ENCODE measurements at regions not wholly inside any gene's neighbourhood (a gene's known extent, or its start where the extent isn't known, plus 50 kb on each side); places are given as distances from the start of the nearest gene placed in this dataset.

DNA sequence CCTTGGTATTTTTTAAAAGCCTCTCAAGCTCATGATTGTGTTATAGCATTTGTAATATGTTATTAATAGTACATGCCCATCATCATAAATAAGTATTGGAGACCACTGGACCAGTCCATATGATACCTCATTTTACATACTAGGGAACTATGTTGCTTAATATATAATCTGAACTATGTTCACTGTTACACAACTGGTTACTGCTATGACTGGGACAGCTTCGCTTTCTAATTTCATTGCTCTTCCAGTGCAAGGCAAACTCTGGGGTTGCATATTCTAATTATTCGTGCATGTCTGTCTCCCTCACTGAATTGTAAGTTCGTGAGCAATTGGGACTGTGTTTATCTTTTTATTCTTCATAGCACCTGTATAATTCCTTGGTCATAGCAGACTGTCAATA, 330.5 kb downstream of the RAPGEF2 start:
- H3K27ac ChIP-seq (ENCODE audit: low read length) = no peak overlapping the region
- H3K4me1 ChIP-seq (ENCODE audit: control insufficient read depth, insufficient read depth, low read length) = no peaks in the 10 kb centered on the region
- no peaks in the 10 kb centered on the region for H3K27me3 ChIP-seq (ENCODE audit: control insufficient read depth, insufficient read depth, low read length)
- no peak overlapping the region for H3K4me3 ChIP-seq (ENCODE audit: low read depth in 2 of 2, low read length in 2 of 2)
- in situ Hi-C loops (cut with HindIII; ENCODE audit: low pct_unique_long_range_greater_than_20kb, low sequenced_read_pairs) = no loop called here
- TF ChIP-seq, protein P1, sequence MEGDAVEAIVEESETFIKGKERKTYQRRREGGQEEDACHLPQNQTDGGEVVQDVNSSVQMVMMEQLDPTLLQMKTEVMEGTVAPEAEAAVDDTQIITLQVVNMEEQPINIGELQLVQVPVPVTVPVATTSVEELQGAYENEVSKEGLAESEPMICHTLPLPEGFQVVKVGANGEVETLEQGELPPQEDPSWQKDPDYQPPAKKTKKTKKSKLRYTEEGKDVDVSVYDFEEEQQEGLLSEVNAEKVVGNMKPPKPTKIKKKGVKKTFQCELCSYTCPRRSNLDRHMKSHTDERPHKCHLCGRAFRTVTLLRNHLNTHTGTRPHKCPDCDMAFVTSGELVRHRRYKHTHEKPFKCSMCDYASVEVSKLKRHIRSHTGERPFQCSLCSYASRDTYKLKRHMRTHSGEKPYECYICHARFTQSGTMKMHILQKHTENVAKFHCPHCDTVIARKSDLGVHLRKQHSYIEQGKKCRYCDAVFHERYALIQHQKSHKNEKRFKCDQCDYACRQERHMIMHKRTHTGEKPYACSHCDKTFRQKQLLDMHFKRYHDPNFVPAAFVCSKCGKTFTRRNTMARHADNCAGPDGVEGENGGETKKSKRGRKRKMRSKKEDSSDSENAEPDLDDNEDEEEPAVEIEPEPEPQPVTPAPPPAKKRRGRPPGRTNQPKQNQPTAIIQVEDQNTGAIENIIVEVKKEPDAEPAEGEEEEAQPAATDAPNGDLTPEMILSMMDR (IDR thresholded peaks at IDR 0.05) = no peak
- TF ChIP-seq POLR2AphosphoS5 (IDR thresholded peaks at IDR 0.05; ENCODE audit: low read depth, low read length) = no peak
- TF ChIP-seq, protein P2, sequence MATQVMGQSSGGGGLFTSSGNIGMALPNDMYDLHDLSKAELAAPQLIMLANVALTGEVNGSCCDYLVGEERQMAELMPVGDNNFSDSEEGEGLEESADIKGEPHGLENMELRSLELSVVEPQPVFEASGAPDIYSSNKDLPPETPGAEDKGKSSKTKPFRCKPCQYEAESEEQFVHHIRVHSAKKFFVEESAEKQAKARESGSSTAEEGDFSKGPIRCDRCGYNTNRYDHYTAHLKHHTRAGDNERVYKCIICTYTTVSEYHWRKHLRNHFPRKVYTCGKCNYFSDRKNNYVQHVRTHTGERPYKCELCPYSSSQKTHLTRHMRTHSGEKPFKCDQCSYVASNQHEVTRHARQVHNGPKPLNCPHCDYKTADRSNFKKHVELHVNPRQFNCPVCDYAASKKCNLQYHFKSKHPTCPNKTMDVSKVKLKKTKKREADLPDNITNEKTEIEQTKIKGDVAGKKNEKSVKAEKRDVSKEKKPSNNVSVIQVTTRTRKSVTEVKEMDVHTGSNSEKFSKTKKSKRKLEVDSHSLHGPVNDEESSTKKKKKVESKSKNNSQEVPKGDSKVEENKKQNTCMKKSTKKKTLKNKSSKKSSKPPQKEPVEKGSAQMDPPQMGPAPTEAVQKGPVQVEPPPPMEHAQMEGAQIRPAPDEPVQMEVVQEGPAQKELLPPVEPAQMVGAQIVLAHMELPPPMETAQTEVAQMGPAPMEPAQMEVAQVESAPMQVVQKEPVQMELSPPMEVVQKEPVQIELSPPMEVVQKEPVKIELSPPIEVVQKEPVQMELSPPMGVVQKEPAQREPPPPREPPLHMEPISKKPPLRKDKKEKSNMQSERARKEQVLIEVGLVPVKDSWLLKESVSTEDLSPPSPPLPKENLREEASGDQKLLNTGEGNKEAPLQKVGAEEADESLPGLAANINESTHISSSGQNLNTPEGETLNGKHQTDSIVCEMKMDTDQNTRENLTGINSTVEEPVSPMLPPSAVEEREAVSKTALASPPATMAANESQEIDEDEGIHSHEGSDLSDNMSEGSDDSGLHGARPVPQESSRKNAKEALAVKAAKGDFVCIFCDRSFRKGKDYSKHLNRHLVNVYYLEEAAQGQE (IDR thresholded peaks at IDR 0.05; ENCODE audit: insufficient read depth in 1 of 2, low read depth in 2 of 2, low read length in 1 of 2) = no peak
- no peak for TF ChIP-seq TCF7L2 (IDR thresholded peaks at IDR 0.05; ENCODE audit: low read depth, low read length)
- TF ChIP-seq SIN3A (IDR thresholded peaks at IDR 0.05; ENCODE audit: borderline replicate concordance, insufficient read depth, low read depth, low read length) = no peak
- no TSS peak for BruUV-seq (replicated peaks)
- ChIA-PET POLR2A (no interaction called here), CTCF (no interaction called here)
- no peaks in the 10 kb centered on the region for H3K9me3 ChIP-seq (ENCODE audit: control insufficient read depth, insufficient read depth, low read depth, low read length)
- H3K36me3 ChIP-seq (ENCODE audit: control insufficient read depth, insufficient read depth, low read length) = no peaks in the 10 kb centered on the region
- ATAC-seq = no peak
- intact Hi-C loops (cut with micrococcal nuclease; ENCODE audit: unreplicated experiment) = no loop called here
- DNase-seq (ENCODE audit: low read depth, low spot score) = no peak

DNA sequence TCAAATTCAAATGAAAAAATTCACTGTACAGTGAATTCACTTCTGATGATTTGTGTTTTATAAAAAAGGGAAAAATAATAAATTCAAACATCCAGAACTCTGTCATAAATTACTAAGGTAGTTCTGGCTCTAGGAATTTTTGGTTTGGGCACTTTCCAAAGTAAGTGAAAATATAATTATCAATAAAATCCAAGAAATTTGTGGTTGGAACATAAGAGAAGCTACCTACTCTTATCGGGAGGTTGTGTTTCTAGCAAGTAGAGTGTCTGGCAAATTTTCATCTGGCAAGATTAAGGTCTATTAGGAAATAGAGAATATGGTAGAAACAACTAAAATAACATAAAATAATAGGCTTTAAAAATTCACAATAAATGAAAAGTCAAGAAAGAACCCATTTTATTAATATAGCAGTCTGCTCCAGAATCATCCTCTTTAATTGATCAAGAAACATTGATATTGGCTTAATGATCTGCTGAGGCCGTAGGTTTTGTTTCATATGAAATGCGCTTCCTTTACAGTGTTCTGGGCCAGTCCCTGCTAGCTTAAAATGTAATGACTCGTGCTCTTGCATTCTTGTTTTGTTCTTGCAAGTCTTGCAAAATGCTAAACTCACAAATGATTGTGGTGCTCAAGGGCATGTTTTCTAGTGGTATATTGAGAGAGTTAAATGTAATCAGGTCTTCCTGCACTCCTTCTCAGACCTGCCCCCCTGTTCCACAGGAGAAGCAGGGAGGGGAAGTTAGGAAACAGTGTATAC, 331.4 kb downstream of the RAPGEF2 start:
- Histone ChIP-seq H3K36me3 (ENCODE audit: control insufficient read depth, insufficient read depth, low read length) (no peaks in the 10 kb centered on the region), H3K4me1 (ENCODE audit: control insufficient read depth, insufficient read depth, low read length) (no peaks in the 10 kb centered on the region), H3K9me3 (ENCODE audit: control insufficient read depth, insufficient read depth, low read depth, low read length) (no peaks in the 10 kb centered on the region), H3K27ac (ENCODE audit: low read length) (no peak overlapping the region), H3K4me3 (ENCODE audit: low read depth in 2 of 2, low read length in 2 of 2) (no peak overlapping the region), H3K27me3 (ENCODE audit: control insufficient read depth, insufficient read depth, low read length) (no peaks in the 10 kb centered on the region)
- no TSS peak for BruUV-seq (replicated peaks)
- in situ Hi-C loops (cut with HindIII; ENCODE audit: low pct_unique_long_range_greater_than_20kb, low sequenced_read_pairs) = no loop called here
- ATAC-seq = no peak
- CTCF ChIA-PET = no interaction called here
- intact Hi-C loops (cut with micrococcal nuclease; ENCODE audit: unreplicated experiment) = no loop called here
- TF ChIP-seq TCF7L2 (IDR thresholded peaks at IDR 0.05; ENCODE audit: low read depth, low read length) (no peak), SIN3A (IDR thresholded peaks at IDR 0.05; ENCODE audit: borderline replicate concordance, insufficient read depth, low read depth, low read length) (no peak), POLR2AphosphoS5 (IDR thresholded peaks at IDR 0.05; ENCODE audit: low read depth, low read length) (no peak)
- TF ChIP-seq, protein P1 (IDR thresholded peaks at IDR 0.05) = no peak
- TF ChIP-seq, protein P2 (IDR thresholded peaks at IDR 0.05; ENCODE audit: insufficient read depth in 1 of 2, low read depth in 2 of 2, low read length in 1 of 2) = no peak
- no peak for DNase-seq (ENCODE audit: low read depth, low spot score)
- POLR2A ChIA-PET = no interaction called here

Data from Panc1 (cell line).